GM12878 (cell line): ENCODE measurements at regions not wholly inside any gene's neighbourhood (a gene's known extent, or its start where the extent isn't known, plus 50 kb on each side); places are given as distances from the start of the nearest gene placed in this dataset.

Experiments
- BCL3 ChIP-seq: IDR thresholded peaks from 2 replicates; pipeline ENCODE4 v1.6.1; 2011; ENCODE audit warnings: borderline replicate concordance, low read depth, mild to moderate bottlenecking, moderate library complexity, low read length; ENCODE audit not compliant: insufficient read depth, poor library complexity, severe bottlenecking
- BHLHE40 ChIP-seq, 2 experiments: fragments of 450-650 bp in 1 of 2; IDR thresholded peaks; 2 replicates each; pipeline ENCODE4 v1.6.1; 2011 to 2017; ENCODE audit warnings: low read depth in 2 of 2, borderline replicate concordance in 1 of 2, improper control_type of control experiment in 1 of 2, low read length in 1 of 2, mild to moderate bottlenecking in 1 of 2
- CEBPB ChIP-seq, 2 experiments: fragments of 150-350 bp in 1 of 2; IDR thresholded peaks; 2 replicates each; pipeline ENCODE4 v1.6.1; 2012 to 2014; ENCODE audit warnings: low read depth in 2 of 2, low read length in 2 of 2, borderline replicate concordance in 1 of 2, inconsistent platforms in 1 of 2
- CHD2 ChIP-seq: IDR thresholded peaks from 2 replicates; pipeline ENCODE4 v1.6.1; 2011; ENCODE audit warnings: low read depth, low read length, improper control_type of control experiment, borderline replicate concordance
- IKZF2 ChIP-seq, 2 experiments: fragments of 450-650 bp; IDR thresholded peaks; 2 replicates each; pipeline ENCODE4 v1.6.1; 2017; ENCODE audit warnings: mild to moderate bottlenecking in 2 of 2, moderate library complexity in 2 of 2
- SRF ChIP-seq, 2 experiments: IDR thresholded peaks; 2 replicates each; pipeline ENCODE4 v1.6.1; 2011; ENCODE audit warnings: low read depth in 2 of 2, low read length in 2 of 2, mild to moderate bottlenecking in 1 of 2, moderate library complexity in 1 of 2
- TBL1XR1 ChIP-seq: IDR thresholded peaks from 2 replicates; pipeline ENCODE4 v1.6.1; 2012; ENCODE audit warnings: low read depth, low read length, improper control_type of control experiment
- ZBTB11 ChIP-seq: fragments of 450-650 bp; formaldehyde crosslinking; IDR thresholded peaks from 2 replicates; pipeline ENCODE4 v1.5.0; 2022; ENCODE audit warnings: mild to moderate bottlenecking, missing genetic modification characterization
- ZNF274 ChIP-seq: IDR thresholded peaks from one replicate; pipeline ENCODE4 v1.8.0; 2011; ENCODE audit not compliant: insufficient read length, insufficient read depth

GRCh38 chr6:148169706-148170105 is 172.9 kb upstream of the SASH1 start (continued):
- TF ChIP-seq BHLHE40 (IDR thresholded peaks at IDR 0.05; ENCODE audit: borderline replicate concordance in 1 of 2, low read depth in 2 of 2, low read length in 1 of 2) (no peak), CEBPB (IDR thresholded peaks at IDR 0.05; ENCODE audit: borderline replicate concordance in 1 of 2, low read depth in 2 of 2, low read length in 2 of 2) (no peak), ZBTB11 (CRISPR knock-in tag) (no peak), IKZF2 (IDR thresholded peaks at IDR 0.05) (no peak), SRF (IDR thresholded peaks at IDR 0.05; ENCODE audit: low read depth in 2 of 2, low read length in 2 of 2) (no peak), CHD2 (no peak), TBL1XR1 (no peak), ZNF274 (no peak), BCL3 (no peak)
